Upper lobe of left lung (tissue), 6 donors: ENCODE measurements at regions not wholly inside any gene's neighbourhood (a gene's known extent, or its start where the extent isn't known, plus 50 kb on each side); places are given as distances from the start of the nearest gene placed in this dataset.
A peak's percentile ranks its signal among the peaks of the same experiment; 100 is the strongest.

Experiments used
- ATAC-seq, 2 donors: fragments of 200-7000 bp; cut with Tn5 transposase; one replicate each; pipeline ENCODE4 v1.9.1; 2022; ENCODE audit warnings: mild to moderate bottlenecking in 2 of 2, moderate library complexity in 2 of 2; ENCODE audit not compliant: low FRiP score in 2 of 2
- DNase-seq, 2 donors: peaks; one replicate each; pipeline ENCODE4 v3.0.0-alpha.2; 2019 to 2020
- H3K27ac ChIP-seq, 4 donors: fragments of 200-600 bp; sonication (generic); one replicate each; pipeline ENCODE4 v1.5.1; 2016 to 2019
- H3K27me3 ChIP-seq, 4 donors: fragments of 200-600 bp; sonication (generic); one replicate each; pipeline ENCODE4 v1.5.1; 2017 to 2019
- H3K36me3 ChIP-seq, 4 donors: fragments of 200-600 bp; sonication (generic); one replicate each; pipeline ENCODE4 v1.5.1; 2016 to 2019
- H3K4me1 ChIP-seq, 4 donors: fragments of 200-600 bp; sonication (generic); one replicate each; pipeline ENCODE4 v1.5.1; 2018 to 2019
- H3K4me3 ChIP-seq, 4 donors: fragments of 200-600 bp; sonication (generic); one replicate each; pipeline ENCODE4 v1.5.1; 2017 to 2019; ENCODE audit warnings: mild to moderate bottlenecking in 2 of 4, moderate library complexity in 1 of 4
- H3K9me3 ChIP-seq, 4 donors: fragments of 200-600 bp; sonication (generic); one replicate each; pipeline ENCODE4 v1.5.1; 2018 to 2019
- EP300 ChIP-seq, 4 donors: sonication (generic); formaldehyde crosslinking; IDR thresholded peaks; one replicate each; pipeline ENCODE4 v1.5.1; 2017; ENCODE audit warnings: antibody characterized with exemption in 4 of 4, control low read depth in 2 of 4
- POLR2A ChIP-seq, 4 donors: fragments of 450-650 bp; IDR thresholded peaks; one replicate each; pipeline ENCODE4 v1.5.1; 2016 to 2017; ENCODE audit warnings: antibody characterized with exemption in 4 of 4, mild to moderate bottlenecking in 2 of 4
- POLR2AphosphoS5 ChIP-seq, 2 donors: sonication (generic); formaldehyde crosslinking; IDR thresholded peaks; one replicate each; pipeline ENCODE4 v1.5.1; 2017; ENCODE audit warnings: antibody characterized with exemption in 2 of 2
- WGBS, 2 donors: methylation state at CpG; one replicate each; pipeline ENCODE4 v1.1.5; 2017 to 2018; 5-methylcytosine and 5-hydroxymethylcytosine counted together
- TF ChIP-seq, protein P1 (sequence below), 6 experiments: fragments of 450-650 bp in 4 of 6; fragments of 200-600 bp in 2 of 6; sonication (generic) in 2 of 6; IDR thresholded peaks; one replicate each; pipeline ENCODE4 v1.5.1; 2016 to 2019; ENCODE audit warnings: antibody characterized with exemption in 6 of 6
- donor health status: DM: no; HTN: no; CAD: no; lungs with moderate emphysema.
- donor health status: DM: no; HTN: yes; CAD: no; lungs with severe emphysema.

DNA sequence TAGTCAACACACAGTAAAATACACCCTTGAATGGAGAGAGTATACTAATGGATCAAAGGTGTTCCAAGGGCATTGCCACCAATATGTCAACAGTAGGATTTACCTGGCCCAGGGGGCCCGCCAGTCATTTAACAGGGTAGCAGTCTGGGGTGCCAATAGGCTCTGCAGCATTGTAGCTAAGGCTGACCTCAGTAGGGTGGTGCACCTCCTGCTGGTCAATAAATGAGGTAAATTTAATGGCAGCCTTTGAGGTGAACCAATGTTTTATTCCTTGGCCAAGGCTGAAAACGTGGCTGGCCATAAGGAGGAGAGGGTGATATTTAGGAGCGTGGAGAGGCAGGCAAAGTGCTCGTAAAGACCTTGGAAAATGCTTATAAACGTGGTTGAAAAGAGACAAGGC, 147.2 kb downstream of the RPS12 start:
- no peak overlapping the region for H3K27ac ChIP-seq
- no peaks in the 10 kb centered on the region for H3K27me3 ChIP-seq
- H3K4me1 ChIP-seq, result peaks cover 0 to 8% (median 3%) of the 10 kb centered on the region in 4 donors
- no peak for DNase-seq
- H3K9me3 ChIP-seq, result no peaks in the 10 kb centered on the region
- WGBS, 2 donors, result 72 to 85% methylated on average over 5 of the region's 5 CpGs
- no peak for ATAC-seq
- no peak overlapping the region for H3K4me3 ChIP-seq
- TF ChIP-seq EP300 (IDR thresholded peaks at IDR 0.05) (no peak), POLR2A (IDR thresholded peaks at IDR 0.05) (no peak), POLR2AphosphoS5 (IDR thresholded peaks at IDR 0.05) (no peak)
- TF ChIP-seq, protein P1, sequence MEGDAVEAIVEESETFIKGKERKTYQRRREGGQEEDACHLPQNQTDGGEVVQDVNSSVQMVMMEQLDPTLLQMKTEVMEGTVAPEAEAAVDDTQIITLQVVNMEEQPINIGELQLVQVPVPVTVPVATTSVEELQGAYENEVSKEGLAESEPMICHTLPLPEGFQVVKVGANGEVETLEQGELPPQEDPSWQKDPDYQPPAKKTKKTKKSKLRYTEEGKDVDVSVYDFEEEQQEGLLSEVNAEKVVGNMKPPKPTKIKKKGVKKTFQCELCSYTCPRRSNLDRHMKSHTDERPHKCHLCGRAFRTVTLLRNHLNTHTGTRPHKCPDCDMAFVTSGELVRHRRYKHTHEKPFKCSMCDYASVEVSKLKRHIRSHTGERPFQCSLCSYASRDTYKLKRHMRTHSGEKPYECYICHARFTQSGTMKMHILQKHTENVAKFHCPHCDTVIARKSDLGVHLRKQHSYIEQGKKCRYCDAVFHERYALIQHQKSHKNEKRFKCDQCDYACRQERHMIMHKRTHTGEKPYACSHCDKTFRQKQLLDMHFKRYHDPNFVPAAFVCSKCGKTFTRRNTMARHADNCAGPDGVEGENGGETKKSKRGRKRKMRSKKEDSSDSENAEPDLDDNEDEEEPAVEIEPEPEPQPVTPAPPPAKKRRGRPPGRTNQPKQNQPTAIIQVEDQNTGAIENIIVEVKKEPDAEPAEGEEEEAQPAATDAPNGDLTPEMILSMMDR (IDR thresholded peaks at IDR 0.05), result no peak
- H3K36me3 ChIP-seq, result no peaks in the 10 kb centered on the region

DNA sequence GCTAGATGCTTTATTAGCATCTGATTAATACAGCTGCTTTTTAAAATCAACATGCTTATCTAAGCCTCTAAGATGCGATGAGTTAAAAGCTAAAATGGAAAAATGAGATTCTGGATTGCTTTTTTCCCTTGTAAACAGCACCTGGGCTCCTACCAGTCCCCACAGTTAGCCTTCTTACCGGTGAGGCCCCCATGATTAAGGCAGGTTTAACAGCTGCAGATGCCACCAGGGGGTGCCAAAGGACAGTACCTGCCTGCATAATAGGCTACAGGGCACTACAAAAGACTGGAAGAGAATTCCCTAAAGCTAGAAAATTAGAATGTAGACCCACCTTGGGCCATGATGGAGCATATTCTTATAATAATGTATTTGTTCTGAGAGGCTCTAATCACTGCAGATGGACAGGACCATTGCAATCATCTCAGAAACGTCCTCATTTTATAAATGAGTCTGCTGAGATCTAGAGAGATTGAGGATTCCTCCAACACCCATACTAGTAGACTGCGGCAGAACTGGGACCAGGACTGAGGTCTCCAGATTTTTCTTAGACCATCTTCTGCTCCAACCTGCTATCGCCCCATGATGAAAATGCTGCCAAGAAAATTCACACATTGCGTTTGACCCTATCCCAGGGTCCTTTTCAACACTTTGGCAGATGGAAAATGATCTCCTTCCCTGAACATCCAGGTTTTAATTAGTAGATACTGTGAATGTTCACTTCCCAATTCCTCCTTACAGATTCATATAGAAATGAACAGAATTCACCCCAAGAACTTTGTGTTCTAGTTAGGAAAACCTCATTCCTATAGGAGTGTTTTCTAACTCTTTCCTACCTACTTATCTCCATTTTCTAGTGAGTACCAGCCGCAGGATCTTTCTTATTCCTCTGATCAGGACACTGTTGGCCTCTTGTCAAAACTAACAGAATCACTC, 148.8 kb downstream of the RPS12 start:
- TF ChIP-seq POLR2A (IDR thresholded peaks at IDR 0.05) (no peak), POLR2AphosphoS5 (IDR thresholded peaks at IDR 0.05) (no peak)
- TF ChIP-seq, protein P1 (IDR thresholded peaks at IDR 0.05), result peak in 5 of 6 experiments; percentile 40 to 63 (median 46)
- no peak overlapping the region for H3K27ac ChIP-seq
- DNase-seq (peak in 1 of 2 donors; percentile 61), ATAC-seq (peak in 1 of 2 donors; percentile 68)
- H3K4me1 ChIP-seq, result peaks cover 0 to 8% (median 3%) of the 10 kb centered on the region in 4 donors
- H3K4me3 ChIP-seq, result no peak overlapping the region
- 63 to 68% methylated on average over 7 of the region's 7 CpGs for WGBS, 2 donors
- no peaks in the 10 kb centered on the region for H3K9me3 ChIP-seq
- H3K36me3 ChIP-seq, result no peaks in the 10 kb centered on the region
- no peaks in the 10 kb centered on the region for H3K27me3 ChIP-seq

DNA sequence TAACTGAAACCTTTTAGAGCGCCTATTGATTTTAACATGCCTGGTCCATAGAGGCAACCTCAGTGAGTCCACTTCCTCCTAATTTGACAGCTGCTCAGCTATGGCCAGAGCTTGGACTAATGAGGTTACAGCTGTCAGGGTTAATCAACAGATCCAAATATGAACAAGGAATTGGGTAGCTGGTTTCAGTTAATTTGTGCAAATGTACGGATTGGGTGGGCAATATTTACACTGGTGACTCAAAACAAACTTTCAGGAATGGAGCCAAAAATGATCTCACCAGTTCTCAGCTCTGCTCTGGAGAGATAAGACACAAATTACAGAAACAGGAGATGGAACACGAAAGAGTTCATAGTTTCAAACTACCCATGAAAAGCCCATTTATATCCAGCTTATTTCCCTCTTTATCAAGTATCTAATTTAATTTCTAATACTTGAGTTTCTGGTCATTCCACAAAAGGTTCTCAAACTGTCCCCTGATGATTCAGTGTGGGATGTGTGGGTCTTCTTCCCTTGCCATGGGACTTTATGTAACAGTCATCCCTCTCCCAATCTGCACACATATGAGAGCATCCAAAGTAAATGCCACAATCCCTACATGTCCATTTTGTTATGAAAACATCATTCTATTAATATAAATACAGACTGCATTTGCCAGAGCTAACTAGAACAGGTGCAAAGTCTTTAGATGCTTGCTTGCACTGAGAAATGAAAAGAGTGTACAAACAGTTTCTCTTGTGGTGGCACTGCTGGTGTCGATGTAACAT, 149.9 kb downstream of the RPS12 start:
- Histone ChIP-seq H3K9me3 (no peaks in the 10 kb centered on the region), H3K27ac (no peak overlapping the region), H3K27me3 (no peaks in the 10 kb centered on the region), H3K36me3 (no peaks in the 10 kb centered on the region), H3K4me3 (no peak overlapping the region), H3K4me1 (peaks cover 0 to 8% (median 3%) of the 10 kb centered on the region in 4 donors)
- TF ChIP-seq, protein P1 (IDR thresholded peaks at IDR 0.05), result no peak
- TF ChIP-seq POLR2AphosphoS5 (IDR thresholded peaks at IDR 0.05) (no peak), EP300 (IDR thresholded peaks at IDR 0.05) (no peak), POLR2A (IDR thresholded peaks at IDR 0.05) (no peak)
- DNase-seq, result no peak
- peak in 1 of 2 donors; percentile 37 for ATAC-seq
- WGBS, 2 donors, result 35 to 48% methylated on average over 4 of the region's 4 CpGs

DNA sequence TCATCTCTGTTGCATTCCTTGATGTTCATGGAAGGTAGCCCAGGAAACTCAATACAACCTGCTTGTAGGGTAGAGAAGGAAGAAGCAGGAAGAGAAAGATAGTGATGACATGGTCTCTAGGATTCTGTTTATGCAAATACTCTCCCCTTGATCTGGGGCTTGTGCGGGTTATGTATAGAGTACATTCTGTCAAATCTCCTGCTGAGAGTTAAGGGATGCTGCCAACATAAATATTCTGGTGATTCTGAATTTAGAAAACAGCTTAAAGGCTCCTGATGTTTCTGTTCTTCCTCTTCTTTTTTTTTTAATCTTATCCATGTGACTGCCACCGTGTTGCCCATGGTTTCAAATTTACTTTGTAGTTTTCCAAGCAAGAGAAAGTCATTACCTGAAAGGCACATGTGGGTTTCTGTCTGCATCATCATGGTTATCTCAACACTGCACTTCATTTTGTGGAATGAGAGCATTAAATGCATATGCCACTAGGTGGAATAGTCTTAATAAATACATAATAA, 150.6 kb downstream of the RPS12 start:
- WGBS, 2 donors, result 52 to 57% methylated on average over 2 of the region's 2 CpGs
- Histone ChIP-seq H3K9me3 (no peaks in the 10 kb centered on the region), H3K4me1 (peaks cover 0 to 8% (median 3%) of the 10 kb centered on the region in 4 donors), H3K36me3 (no peaks in the 10 kb centered on the region), H3K27ac (no peak overlapping the region), H3K4me3 (no peak overlapping the region), H3K27me3 (no peaks in the 10 kb centered on the region)
- TF ChIP-seq POLR2A (IDR thresholded peaks at IDR 0.05) (no peak), EP300 (IDR thresholded peaks at IDR 0.05) (no peak), POLR2AphosphoS5 (IDR thresholded peaks at IDR 0.05) (no peak)
- TF ChIP-seq, protein P1 (IDR thresholded peaks at IDR 0.05), result no peak
- ATAC-seq (no peak), DNase-seq (no peak)
